H1 (cell line): ENCODE measurements at regions not wholly inside any gene's neighbourhood (a gene's known extent, or its start where the extent isn't known, plus 50 kb on each side); places are given as distances from the start of the nearest gene placed in this dataset.
A peak's percentile ranks its signal among the peaks of the same experiment; 100 is the strongest.

Experiments
- CTCF ChIP-seq, 3 experiments: IDR thresholded peaks; 1 replicate in 2 of 3; 2 replicates in 1 of 3; pipeline versions ENCODE4 v1.5.1 to v1.6.1; 2011; ENCODE audit warnings: low read length in 3 of 3, mild to moderate bottlenecking in 3 of 3, inconsistent platforms in 2 of 3, low read depth in 1 of 3, moderate library complexity in 1 of 3; ENCODE audit not compliant: insufficient read depth in 1 of 3; ENCODE audit errors: control extremely low read depth in 1 of 3
- EP300 ChIP-seq, 2 experiments: IDR thresholded peaks; 1 replicate in 1 of 2; 2 replicates in 1 of 2; pipeline ENCODE4 v1.6.1; 2011 to 2012; ENCODE audit warnings: low read depth in 2 of 2, low read length in 2 of 2, mild to moderate bottlenecking in 2 of 2, borderline replicate concordance in 1 of 2, inconsistent platforms in 1 of 2, moderate library complexity in 1 of 2
- SP1 ChIP-seq: IDR thresholded peaks from 2 replicates; pipeline ENCODE4 v1.6.1; 2011; ENCODE audit warnings: low read depth, low read length

GRCh38 chr2:7379799-7380198 lies 462.6 kb downstream of the RNF144A start (continued):
- peak in 2 of 3 experiments; percentile 15 to 37; a peak in 3 of 4 replicates for TF ChIP-seq CTCF (IDR thresholded peaks at IDR 0.05; ENCODE audit: control extremely low read depth in 1 of 3, insufficient read depth in 1 of 3, low read depth in 1 of 3, low read length in 3 of 3)
- TF ChIP-seq SP1, result no peak
- TF ChIP-seq EP300 (IDR thresholded peaks at IDR 0.05; ENCODE audit: borderline replicate concordance in 1 of 2, low read depth in 2 of 2, low read length in 2 of 2), result no peak
